NCI-H345 (cell line): ENCODE measurements at regions not wholly inside any gene's neighbourhood (a gene's known extent, or its start where the extent isn't known, plus 50 kb on each side); places are given as distances from the start of the nearest gene placed in this dataset.

Source experiments
- DNase-seq: peaks from one replicate; lab custom pipeline; 2025; lab: John Stamatoyannopoulos, UW

GRCh38 chr2:145022666-145023333 lies 502.9 kb upstream of the ZEB2 start:
- DNase-seq, result no peak

- no peak for DNase-seq
Measured at GRCh38 chr2:145021962-145022665, 502.2 kb upstream of the ZEB2 start.

GRCh38 chr2:145020694-145021093 lies 500.8 kb upstream of the ZEB2 start:
- no peak for DNase-seq

GRCh38 chr2:145020139-145020538 lies 500.2 kb upstream of the ZEB2 start:
- no peak for DNase-seq

GRCh38 chr2:145018502-145018901 lies 498.6 kb upstream of the ZEB2 start:
- DNase-seq, result no peak

GRCh38 chr2:145017149-145017548 lies 497.2 kb upstream of the ZEB2 start:
- no peak for DNase-seq

GRCh38 chr2:145016711-145017110 lies 496.8 kb upstream of the ZEB2 start:
- DNase-seq, result peak; percentile 42

GRCh38 chr2:145015561-145015960 lies 495.6 kb upstream of the ZEB2 start:
- no peak for DNase-seq

GRCh38 chr2:145012806-145013205 lies 492.9 kb upstream of the ZEB2 start:
- peak; percentile 40 for DNase-seq

- DNase-seq, result peak; percentile 16
Measured at GRCh38 chr2:145012214-145012670, 492.3 kb upstream of the ZEB2 start.

- DNase-seq, result no peak
Measured at GRCh38 chr2:145010635-145011034, 490.7 kb upstream of the ZEB2 start.

- no peak for DNase-seq
Measured at GRCh38 chr2:145007960-145008263, 488.0 kb upstream of the ZEB2 start.

- DNase-seq, result no peak
Measured at GRCh38 chr2:145007093-145007959, 487.4 kb upstream of the ZEB2 start.

GRCh38 chr2:145002624-145003023 lies 482.7 kb upstream of the ZEB2 start:
- no peak for DNase-seq

- no peak for DNase-seq
Measured at GRCh38 chr2:145000376-145000775, 480.5 kb upstream of the ZEB2 start.

GRCh38 chr2:144999936-145000335 lies 480.0 kb upstream of the ZEB2 start:
- DNase-seq, result no peak

GRCh38 chr2:144999071-144999875 lies 479.4 kb upstream of the ZEB2 start:
- DNase-seq, result no peak

GRCh38 chr2:144998435-144998834 lies 478.5 kb upstream of the ZEB2 start:
- no peak for DNase-seq

GRCh38 chr2:144996225-144996795 lies 476.4 kb upstream of the ZEB2 start:
- DNase-seq, result no peak

- no peak for DNase-seq
Measured at GRCh38 chr2:144995482-144995881, 475.6 kb upstream of the ZEB2 start.

GRCh38 chr2:144990661-144991060 lies 470.7 kb upstream of the ZEB2 start:
- no peak for DNase-seq
